IMR-90 (cell line): ENCODE measurements at regions not wholly inside any gene's neighbourhood (a gene's known extent, or its start where the extent isn't known, plus 50 kb on each side); places are given as distances from the start of the nearest gene placed in this dataset.

ENCODE experiments used
- BHLHE40 ChIP-seq: fragments of 150-350 bp; IDR thresholded peaks from 2 replicates; pipeline ENCODE4 v1.6.1; 2016; ENCODE audit warnings: mild to moderate bottlenecking, low read depth, low read length
- CEBPB ChIP-seq: IDR thresholded peaks from 2 replicates; pipeline ENCODE4 v1.6.1; 2012; ENCODE audit warnings: low read depth, low read length, improper control_type of control experiment
- CTCF ChIP-seq: conservative IDR thresholded peaks from 2 replicates; pipeline ENCODE4 v1.5.1; 2012; ENCODE audit warnings: mild to moderate bottlenecking, low read depth, low read length, improper control_type of control experiment
- MAFK ChIP-seq: IDR thresholded peaks from 2 replicates; pipeline ENCODE4 v1.6.1; 2012; ENCODE audit warnings: low read depth, low read length, improper control_type of control experiment
- MXI1 ChIP-seq: IDR thresholded peaks from 2 replicates; pipeline ENCODE4 v1.6.1; 2012; ENCODE audit warnings: low read depth, mild to moderate bottlenecking, low read length, moderate library complexity, borderline replicate concordance
- POLR2A ChIP-seq: IDR thresholded peaks from 2 replicates; pipeline ENCODE4 v1.6.1; 2012; ENCODE audit warnings: mild to moderate bottlenecking, low read depth, low read length
- RAD21 ChIP-seq: IDR thresholded peaks from 2 replicates; pipeline ENCODE4 v1.6.1; 2012; ENCODE audit warnings: low read length, improper control_type of control experiment
- USF2 ChIP-seq: fragments of 150-350 bp; IDR thresholded peaks from 2 replicates; pipeline ENCODE4 v1.6.1; 2017; ENCODE audit warnings: mild to moderate bottlenecking, antibody characterized with exemption, low read length, low read depth

- no peak for TF ChIP-seq POLR2A
- TF ChIP-seq CTCF, result no peak
- no peak for TF ChIP-seq RAD21
- no peak for TF ChIP-seq BHLHE40
- no peak for TF ChIP-seq USF2
- no peak for TF ChIP-seq CEBPB
- TF ChIP-seq MXI1, result no peak
- no peak for TF ChIP-seq MAFK
These were observed 170.0 kb downstream of the PTPN20 start for GRCh38 chr10:47081264-47081663.
